SU-DHL-6 (cell line): ENCODE measurements at regions not wholly inside any gene's neighbourhood (a gene's known extent, or its start where the extent isn't known, plus 50 kb on each side); places are given as distances from the start of the nearest gene placed in this dataset.

Experiments
- H2AFZ ChIP-seq: fragments of 200-600 bp; sonication (generic); 2 replicates; pipeline ENCODE4 v1.6.1; 2014; ENCODE audit warnings: low read depth, mild to moderate bottlenecking, moderate library complexity, mixed read lengths, antibody characterized with exemption, low read length; ENCODE audit not compliant: severe bottlenecking
- H3F3A ChIP-seq: fragments of 200-600 bp; shearing (Covaris generic); 2 replicates; pipeline ENCODE4 v1.6.0; 2016; ENCODE audit warnings: antibody characterized with exemption, mild to moderate bottlenecking; ENCODE audit not compliant: insufficient read depth
- H3K27ac ChIP-seq: fragments of 200-600 bp; sonication (generic); 2 replicates; pipeline ENCODE4 v1.5.1; 2016; ENCODE audit warnings: low read depth, mild to moderate bottlenecking, low read length, moderate library complexity, mixed read lengths
- H3K27me3 ChIP-seq: fragments of 200-600 bp; sonication (generic), shearing (Covaris generic); 2 replicates; pipeline ENCODE4 v1.6.0; 2014; ENCODE audit warnings: mild to moderate bottlenecking, low read length
- H3K36me3 ChIP-seq: fragments of 200-600 bp; sonication (generic); 2 replicates; pipeline ENCODE4 v1.6.1; 2014; ENCODE audit warnings: mild to moderate bottlenecking, low read length, mixed read lengths
- H3K4me2 ChIP-seq: fragments of 300-600, 200-600 bp; shearing (Covaris generic), sonication (generic); 2 replicates; pipeline ENCODE4 v1.6.0; 2014; ENCODE audit warnings: low read length, low read depth, mild to moderate bottlenecking; ENCODE audit not compliant: poor library complexity, severe bottlenecking
- H3K4me3 ChIP-seq: fragments of 200-600 bp; sonication (generic); 2 replicates; pipeline ENCODE4 v1.5.1; 2014; ENCODE audit warnings: antibody characterized with exemption, low read length, mild to moderate bottlenecking, mixed read lengths; ENCODE audit not compliant: insufficient read depth, poor library complexity, severe bottlenecking
- H3K79me2 ChIP-seq: fragments of 200-600 bp; sonication (generic); 2 replicates; pipeline ENCODE4 v1.6.1; 2014; ENCODE audit warnings: mild to moderate bottlenecking, low read length, moderate library complexity; ENCODE audit not compliant: insufficient read depth
- H3K9ac ChIP-seq: fragments of 200-600 bp; sonication (generic); 2 replicates; pipeline ENCODE4 v1.7.0; 2014; ENCODE audit warnings: mild to moderate bottlenecking, low read length
- H3K9me2 ChIP-seq: fragments of 200-600 bp; sonication (generic); replicated peaks from 2 replicates; pipeline ENCODE4 v1.6.1; 2014; ENCODE audit warnings: low read length; ENCODE audit not compliant: insufficient read depth
- H3K9me3 ChIP-seq: fragments of 200-600 bp; sonication (generic); 2 replicates; pipeline ENCODE4 v1.6.1; 2014; ENCODE audit warnings: low read length, mixed read lengths; ENCODE audit not compliant: insufficient read depth
- H4K20me1 ChIP-seq: fragments of 200-600 bp; sonication (generic); 2 replicates; pipeline ENCODE4 v1.6.1; 2014; ENCODE audit warnings: low read depth, mild to moderate bottlenecking, antibody characterized with exemption, low read length, moderate library complexity, mixed read lengths
- CTCF ChIP-seq: fragments of 200-600 bp; sonication (generic); IDR thresholded peaks from one replicate; pipeline ENCODE4 v1.5.1; 2017; ENCODE audit warnings: antibody characterized with exemption, mild to moderate bottlenecking, low read length, moderate library complexity; ENCODE audit not compliant: insufficient read depth, poor library complexity, severe bottlenecking
- EZH2phosphoT487 ChIP-seq: fragments of 200-600 bp; sonication (generic), shearing (Covaris generic); conservative IDR thresholded peaks from 2 replicates; pipeline ENCODE4 v1.6.1; 2018; ENCODE audit warnings: mild to moderate bottlenecking, antibody characterized with exemption, low read length, moderate library complexity, mixed read lengths

GRCh38 chr6:14031516-14031915 lies 86.1 kb upstream of the CD83 start:
- Histone ChIP-seq H3K9me2 (no peaks in the 10 kb centered on the region), H3K36me3 (no peaks in the 10 kb centered on the region), H3K27me3 (no peaks in the 10 kb centered on the region), H2AFZ (no peak overlapping the region), H3K27ac (no peak overlapping the region), H3K9me3 (no peaks in the 10 kb centered on the region), H4K20me1 (no peaks in the 10 kb centered on the region), H3K4me2 (no peak overlapping the region), H3F3A (no peaks in the 10 kb centered on the region), H3K9ac (no peak overlapping the region), H3K79me2 (no peaks in the 10 kb centered on the region), H3K4me3 (no peak overlapping the region)
- no peak for TF ChIP-seq EZH2phosphoT487
- no peak for TF ChIP-seq CTCF

- no peak overlapping the region for H2AFZ ChIP-seq
- H3K4me2 ChIP-seq = no peak overlapping the region
- no peak overlapping the region for H3K27ac ChIP-seq
- no peak overlapping the region for H3K4me3 ChIP-seq
- no peaks in the 10 kb centered on the region for H4K20me1 ChIP-seq
- H3K79me2 ChIP-seq = no peaks in the 10 kb centered on the region
- H3K9ac ChIP-seq = no peak overlapping the region
- H3K36me3 ChIP-seq = no peaks in the 10 kb centered on the region
- H3K9me2 ChIP-seq = no peaks in the 10 kb centered on the region
- H3F3A ChIP-seq = no peaks in the 10 kb centered on the region
- no peaks in the 10 kb centered on the region for H3K27me3 ChIP-seq
- TF ChIP-seq CTCF (no peak), EZH2phosphoT487 (no peak)
- H3K9me3 ChIP-seq = no peaks in the 10 kb centered on the region
Observed at GRCh38 chr6:14035071-14035847, 82.3 kb upstream of the CD83 start.

- Histone ChIP-seq H3K9me2 (no peaks in the 10 kb centered on the region), H3K4me2 (no peak overlapping the region), H3K9ac (no peak overlapping the region), H3K9me3 (no peaks in the 10 kb centered on the region), H3K36me3 (no peaks in the 10 kb centered on the region), H4K20me1 (no peaks in the 10 kb centered on the region), H3F3A (no peaks in the 10 kb centered on the region), H3K27ac (no peak overlapping the region), H2AFZ (no peak overlapping the region), H3K4me3 (no peak overlapping the region), H3K79me2 (no peaks in the 10 kb centered on the region), H3K27me3 (no peaks in the 10 kb centered on the region)
- no peak for TF ChIP-seq CTCF
- TF ChIP-seq EZH2phosphoT487 = no peak
Observed at GRCh38 chr6:14035874-14036273, 81.7 kb upstream of the CD83 start.
